ENCODE measurements at regions not wholly inside any gene's neighbourhood (a gene's known extent, or its start where the extent isn't known, plus 50 kb on each side); places are given as distances from the start of the nearest gene placed in this dataset.

- TF ChIP-seq, protein P1, sequence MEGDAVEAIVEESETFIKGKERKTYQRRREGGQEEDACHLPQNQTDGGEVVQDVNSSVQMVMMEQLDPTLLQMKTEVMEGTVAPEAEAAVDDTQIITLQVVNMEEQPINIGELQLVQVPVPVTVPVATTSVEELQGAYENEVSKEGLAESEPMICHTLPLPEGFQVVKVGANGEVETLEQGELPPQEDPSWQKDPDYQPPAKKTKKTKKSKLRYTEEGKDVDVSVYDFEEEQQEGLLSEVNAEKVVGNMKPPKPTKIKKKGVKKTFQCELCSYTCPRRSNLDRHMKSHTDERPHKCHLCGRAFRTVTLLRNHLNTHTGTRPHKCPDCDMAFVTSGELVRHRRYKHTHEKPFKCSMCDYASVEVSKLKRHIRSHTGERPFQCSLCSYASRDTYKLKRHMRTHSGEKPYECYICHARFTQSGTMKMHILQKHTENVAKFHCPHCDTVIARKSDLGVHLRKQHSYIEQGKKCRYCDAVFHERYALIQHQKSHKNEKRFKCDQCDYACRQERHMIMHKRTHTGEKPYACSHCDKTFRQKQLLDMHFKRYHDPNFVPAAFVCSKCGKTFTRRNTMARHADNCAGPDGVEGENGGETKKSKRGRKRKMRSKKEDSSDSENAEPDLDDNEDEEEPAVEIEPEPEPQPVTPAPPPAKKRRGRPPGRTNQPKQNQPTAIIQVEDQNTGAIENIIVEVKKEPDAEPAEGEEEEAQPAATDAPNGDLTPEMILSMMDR (conservative IDR thresholded peaks at IDR 0.05; ENCODE audit: low read length) = no peak
- no peak for TF ChIP-seq EZH2phosphoT487 (IDR thresholded peaks at IDR 0.05; ENCODE audit: borderline replicate concordance, low read depth, low read length)
Observed at GRCh38 chr21:35216996-35217395, 167.9 kb upstream of the RUNX1 start.

Data from OCI-LY7 (cell line).